ENCODE measurements at regions not wholly inside any gene's neighbourhood (a gene's known extent, or its start where the extent isn't known, plus 50 kb on each side); places are given as distances from the start of the nearest gene placed in this dataset.
"Not testable (repeated sequence)": the region's sequence is repeated elsewhere in the genome, so short reads cannot be mapped to it uniquely, and the experiment has no call there.

DNA sequence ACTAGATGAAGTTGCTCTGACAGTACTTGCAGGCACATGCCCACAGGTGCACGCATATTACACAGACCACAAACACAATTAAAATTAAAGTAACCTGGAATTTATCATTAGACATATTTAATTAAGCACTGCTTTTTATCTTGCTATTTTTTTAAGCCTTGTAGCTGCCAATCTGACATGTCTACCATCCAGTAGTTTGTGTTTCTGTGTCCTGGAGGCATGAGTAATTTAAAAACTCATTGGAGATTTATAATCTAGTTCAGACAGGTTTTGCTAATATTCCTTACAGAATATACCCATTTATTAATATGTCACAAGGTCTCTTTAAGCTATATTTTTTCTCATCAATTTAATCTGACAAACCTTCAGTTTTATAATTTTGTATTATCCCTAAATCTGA is 445.0 kb upstream of the KLF6 start:
- CTCF ChIA-PET = interaction anchor here (0.7 to 1.5 kb wide), 2 partner anchors 15 to 83 kb away, joined by 3 to 4 read pairs; no protein-coding TSS in a partner anchor
- H3K9me3 Mint-ChIP-seq (ENCODE audit: low read depth) = peaks cover 3% of the 10 kb centered on the region
- H3K36me3 Mint-ChIP-seq = peaks cover 7% of the 10 kb centered on the region
- no peak for ATAC-seq
- H3K27me3 Mint-ChIP-seq = no peaks in the 10 kb centered on the region
- no peak overlapping the region for H3K27ac Mint-ChIP-seq
- DNase-seq = no peak
- H3K4me3 Mint-ChIP-seq = no peak overlapping the region
- peaks cover 9% of the 10 kb centered on the region for H3K4me1 Mint-ChIP-seq

GRCh38 chr10:4229106-4229505 is 444.1 kb upstream of the KLF6 start:
- Mint-ChIP-seq H3K36me3 (peaks cover 3% of the 10 kb centered on the region), H3K4me1 (peaks cover 4% of the 10 kb centered on the region), H3K27me3 (no peaks in the 10 kb centered on the region), H3K9me3 (ENCODE audit: low read depth) (no peaks in the 10 kb centered on the region), H3K4me3 (no peak overlapping the region), H3K27ac (no peak overlapping the region)
- CTCF ChIA-PET = interaction anchor here (0.7 to 1.5 kb wide), 2 partner anchors 14 to 82 kb away, joined by 3 to 4 read pairs; no protein-coding TSS in a partner anchor
- DNase-seq (no peak), ATAC-seq (no peak)

DNA sequence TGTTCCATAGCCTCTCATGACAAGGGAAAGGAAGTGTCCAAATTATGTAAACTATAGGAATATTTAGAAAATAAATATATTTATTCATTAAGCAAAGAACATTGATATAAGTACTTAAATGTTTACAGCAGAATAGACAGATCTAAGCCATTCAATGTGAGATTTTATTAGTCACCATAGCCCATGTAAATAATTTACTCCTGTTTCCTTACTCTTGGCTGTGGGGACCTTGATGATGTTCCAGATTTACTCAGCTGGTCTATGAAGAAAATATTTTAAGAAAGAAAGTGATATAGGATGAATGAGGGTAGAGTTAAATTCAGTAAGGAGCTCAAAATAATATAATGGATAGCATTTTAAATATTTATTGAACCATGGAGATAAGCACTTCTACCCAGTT is 442.6 kb upstream of the KLF6 start:
- ATAC-seq (no peak), DNase-seq (no peak)
- Mint-ChIP-seq H3K27ac (no peak overlapping the region), H3K9me3 (ENCODE audit: low read depth) (no peaks in the 10 kb centered on the region), H3K4me3 (no peak overlapping the region), H3K27me3 (no peaks in the 10 kb centered on the region), H3K4me1 (peaks cover 5% of the 10 kb centered on the region), H3K36me3 (peaks cover 3% of the 10 kb centered on the region)
- CTCF ChIA-PET = no interaction called here

DNA sequence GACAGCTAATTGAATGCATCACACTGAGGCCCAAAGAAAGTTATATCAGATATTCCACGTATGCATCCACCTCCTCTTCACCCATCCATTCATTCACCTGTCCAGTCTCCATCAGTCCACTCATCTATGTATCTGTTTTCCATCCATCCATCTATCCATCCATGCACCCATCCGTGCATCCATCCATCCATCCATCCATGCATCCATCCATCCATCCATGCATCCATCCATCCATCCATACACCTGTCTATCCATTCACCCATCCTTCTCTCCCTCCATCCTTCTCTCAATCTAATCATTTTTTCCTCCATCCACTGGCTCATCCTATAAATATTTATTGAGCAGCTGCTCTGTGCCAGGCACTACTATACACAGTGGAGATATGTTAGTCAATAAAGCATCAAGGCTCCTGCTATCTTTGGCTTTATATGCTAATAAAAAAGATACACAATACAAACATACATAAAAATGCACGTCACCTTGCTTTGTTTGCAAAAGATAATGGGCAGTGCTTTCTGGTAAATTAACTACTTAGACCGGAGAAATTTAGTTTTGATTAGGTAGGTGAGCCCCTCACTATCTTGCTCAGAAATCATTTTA is 442.0 kb upstream of the KLF6 start:
- ATAC-seq (no peak), DNase-seq (no peak)
- no peak overlapping the region for H3K4me3 Mint-ChIP-seq
- no peak overlapping the region for H3K27ac Mint-ChIP-seq
- peaks cover 3% of the 10 kb centered on the region for H3K36me3 Mint-ChIP-seq
- peaks cover 2% of the 10 kb centered on the region for H3K4me1 Mint-ChIP-seq
- H3K9me3 Mint-ChIP-seq (ENCODE audit: low read depth) = no peaks in the 10 kb centered on the region
- CTCF ChIA-PET = no interaction called here
- H3K27me3 Mint-ChIP-seq = no peaks in the 10 kb centered on the region

DNA sequence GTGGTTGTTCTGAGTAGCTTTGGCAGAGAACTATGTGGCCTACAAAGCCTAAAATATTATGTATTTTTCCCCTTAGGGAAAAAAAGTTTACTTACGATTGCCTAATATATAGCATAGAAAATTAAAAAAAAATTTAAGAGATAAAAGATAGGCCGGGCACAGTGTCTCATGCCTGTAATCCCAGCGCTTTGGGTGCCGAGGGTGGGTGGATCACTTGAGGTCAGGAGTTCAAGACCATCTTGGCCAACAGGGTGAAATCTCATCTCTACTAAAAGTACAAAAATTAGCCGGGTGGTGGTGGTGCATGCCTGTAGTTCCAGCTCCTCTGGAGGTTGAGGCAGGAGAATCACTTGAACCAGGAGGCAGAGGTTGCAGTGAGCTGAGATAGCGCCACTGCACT is 439.2 kb upstream of the KLF6 start:
- Mint-ChIP-seq H3K4me3 (no peak overlapping the region), H3K27ac (no peak overlapping the region), H3K36me3 (peaks cover 1% of the 10 kb centered on the region), H3K9me3 (ENCODE audit: low read depth) (no peaks in the 10 kb centered on the region), H3K4me1 (peaks cover 2% of the 10 kb centered on the region), H3K27me3 (no peaks in the 10 kb centered on the region)
- ATAC-seq = no peak
- CTCF ChIA-PET = no interaction called here
- no peak for DNase-seq

DNA sequence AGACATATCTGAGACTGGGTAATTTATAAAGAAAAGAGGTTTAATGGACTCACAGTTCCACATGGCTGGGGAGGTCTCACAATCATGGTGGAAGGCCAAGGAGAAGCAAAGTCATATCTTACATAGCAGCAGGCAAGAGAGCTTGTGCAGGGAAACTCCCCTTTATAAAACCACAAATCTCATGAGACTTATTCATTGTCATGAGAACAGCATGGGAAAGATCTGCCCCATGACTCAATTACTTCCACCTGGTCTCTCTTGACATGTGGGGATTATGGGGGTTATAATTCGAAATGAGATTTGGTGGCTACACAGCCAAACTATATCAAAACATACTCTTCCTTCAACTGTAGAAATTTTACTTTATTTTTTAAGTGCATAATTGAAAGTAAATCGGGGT is 436.3 kb upstream of the KLF6 start:
- H3K4me1 Mint-ChIP-seq; H3K9me3 Mint-ChIP-seq (ENCODE audit: low read depth); H3K27me3 Mint-ChIP-seq; DNase-seq; H3K4me3 Mint-ChIP-seq; ATAC-seq; H3K27ac Mint-ChIP-seq; CTCF ChIA-PET; H3K36me3 Mint-ChIP-seq: not testable (repeated sequence)

- Mint-ChIP-seq H3K27me3 (peaks cover 7% of the 10 kb centered on the region), H3K9me3 (ENCODE audit: low read depth) (no peaks in the 10 kb centered on the region)
Observed at GRCh38 chr10:4219901-4220300, 434.9 kb upstream of the KLF6 start.

GRCh38 chr10:4217653-4218052 is 432.6 kb upstream of the KLF6 start:
- H3K9me3 Mint-ChIP-seq (ENCODE audit: low read depth) = no peaks in the 10 kb centered on the region
- no peak overlapping the region for H3K27ac Mint-ChIP-seq
- no peaks in the 10 kb centered on the region for H3K36me3 Mint-ChIP-seq
- ATAC-seq (no peak), DNase-seq (no peak)
- CTCF ChIA-PET = no interaction called here
- peaks cover 11% of the 10 kb centered on the region for H3K27me3 Mint-ChIP-seq
- H3K4me1 Mint-ChIP-seq = no peaks in the 10 kb centered on the region
- no peak overlapping the region for H3K4me3 Mint-ChIP-seq

More at GRCh38 chr10:4219901-4220300, 434.9 kb upstream of the KLF6 start:
- Mint-ChIP-seq H3K4me1 (peaks cover 2% of the 10 kb centered on the region), H3K36me3 (no peaks in the 10 kb centered on the region), H3K4me3 (no peak overlapping the region), H3K27ac (no peak overlapping the region)
- DNase-seq (no peak), ATAC-seq (no peak)
- CTCF ChIA-PET = no interaction called here

- no peak for ATAC-seq
Observed at GRCh38 chr10:4217187-4217586, 432.2 kb upstream of the KLF6 start.

GRCh38 chr10:4216726-4217125 is 431.7 kb upstream of the KLF6 start:
- no peak overlapping the region for H3K27ac Mint-ChIP-seq
- H3K27me3 Mint-ChIP-seq = peaks cover 11% of the 10 kb centered on the region
- H3K9me3 Mint-ChIP-seq (ENCODE audit: low read depth) = no peaks in the 10 kb centered on the region
- H3K36me3 Mint-ChIP-seq = no peaks in the 10 kb centered on the region
- H3K4me3 Mint-ChIP-seq = no peak overlapping the region
- DNase-seq (no peak), ATAC-seq (no peak)
- no peaks in the 10 kb centered on the region for H3K4me1 Mint-ChIP-seq
- CTCF ChIA-PET = no interaction called here

More at GRCh38 chr10:4217187-4217586, 432.2 kb upstream of the KLF6 start:
- H3K27me3 Mint-ChIP-seq = peaks cover 11% of the 10 kb centered on the region
- no peaks in the 10 kb centered on the region for H3K9me3 Mint-ChIP-seq (ENCODE audit: low read depth)
- no peak for DNase-seq
- no peak overlapping the region for H3K27ac Mint-ChIP-seq
- H3K4me3 Mint-ChIP-seq = no peak overlapping the region
- H3K36me3 Mint-ChIP-seq = no peaks in the 10 kb centered on the region
- CTCF ChIA-PET = no interaction called here
- H3K4me1 Mint-ChIP-seq = no peaks in the 10 kb centered on the region

GRCh38 chr10:4215963-4216575 is 431.1 kb upstream of the KLF6 start:
- H3K4me3 Mint-ChIP-seq = no peak overlapping the region
- peaks cover 11% of the 10 kb centered on the region for H3K27me3 Mint-ChIP-seq
- no peak overlapping the region for H3K27ac Mint-ChIP-seq
- no peak for ATAC-seq
- no peaks in the 10 kb centered on the region for H3K4me1 Mint-ChIP-seq
- CTCF ChIA-PET = no interaction called here
- no peaks in the 10 kb centered on the region for H3K36me3 Mint-ChIP-seq
- DNase-seq = no peak
- H3K9me3 Mint-ChIP-seq (ENCODE audit: low read depth) = no peaks in the 10 kb centered on the region

DNA sequence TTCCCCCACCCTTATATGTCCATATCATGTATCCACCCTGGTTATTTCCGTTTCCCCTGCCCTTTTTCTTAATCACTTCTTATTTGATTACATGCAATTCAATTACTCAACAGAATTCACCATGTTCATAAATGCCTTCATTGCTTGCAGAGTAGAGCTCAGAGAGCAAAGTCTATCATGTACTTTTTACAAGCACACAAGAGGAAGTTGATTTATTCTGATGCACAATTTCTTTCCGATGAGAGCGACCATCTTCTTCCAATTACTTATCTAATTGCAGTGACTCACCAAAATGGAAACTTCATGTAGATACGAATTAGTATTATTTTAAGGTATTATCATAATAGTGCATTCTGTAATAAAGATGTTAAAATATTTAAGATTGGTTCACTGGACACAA is 430.5 kb upstream of the KLF6 start:
- Mint-ChIP-seq H3K4me1 (no peaks in the 10 kb centered on the region), H3K36me3 (no peaks in the 10 kb centered on the region), H3K4me3 (no peak overlapping the region), H3K27me3 (peaks cover 11% of the 10 kb centered on the region), H3K27ac (no peak overlapping the region), H3K9me3 (ENCODE audit: low read depth) (no peaks in the 10 kb centered on the region)
- DNase-seq (no peak), ATAC-seq (no peak)
- CTCF ChIA-PET = interaction anchor here (1.0 to 1.4 kb wide), 2 partner anchors 10 to 14 kb away, joined by 3 to 4 read pairs; no protein-coding TSS in a partner anchor

DNA sequence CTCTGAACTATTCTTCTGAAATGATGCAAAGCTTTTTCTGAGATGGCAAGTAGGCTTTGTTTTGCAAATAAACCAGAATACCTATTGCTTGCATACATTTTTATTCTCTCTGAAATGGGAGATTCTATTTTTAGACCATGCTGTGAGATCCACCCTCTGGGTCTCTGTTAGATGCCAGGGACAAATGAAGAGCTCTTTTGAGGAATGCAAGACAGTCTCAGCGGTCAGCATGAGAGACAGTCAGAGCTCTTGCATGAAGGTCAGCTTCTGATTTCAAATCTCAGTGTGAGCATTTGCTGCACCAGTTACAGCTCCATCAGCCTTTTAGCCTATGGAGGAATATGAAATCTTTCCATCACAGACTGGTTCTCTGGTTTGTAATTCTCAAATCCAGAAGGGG is 429.9 kb upstream of the KLF6 start:
- ATAC-seq (no peak), DNase-seq (no peak)
- H3K4me3 Mint-ChIP-seq = no peak overlapping the region
- no peak overlapping the region for H3K27ac Mint-ChIP-seq
- no peaks in the 10 kb centered on the region for H3K9me3 Mint-ChIP-seq (ENCODE audit: low read depth)
- peaks cover 1% of the 10 kb centered on the region for H3K36me3 Mint-ChIP-seq
- no peaks in the 10 kb centered on the region for H3K4me1 Mint-ChIP-seq
- peaks cover 11% of the 10 kb centered on the region for H3K27me3 Mint-ChIP-seq
- CTCF ChIA-PET = interaction anchor here (1.0 to 1.4 kb wide), 2 partner anchors 9 to 15 kb away, joined by 3 to 4 read pairs; no protein-coding TSS in a partner anchor

- no peak overlapping the region for H3K27ac Mint-ChIP-seq
- H3K4me3 Mint-ChIP-seq = no peak overlapping the region
- peaks cover 1% of the 10 kb centered on the region for H3K36me3 Mint-ChIP-seq
- no peaks in the 10 kb centered on the region for H3K4me1 Mint-ChIP-seq
- H3K27me3 Mint-ChIP-seq = peaks cover 11% of the 10 kb centered on the region
- ATAC-seq = no peak
- no peak for DNase-seq
- CTCF ChIA-PET = interaction anchor here (0.6 kb wide), 1 partner anchor 1107 kb away, joined by 3 read pairs; no protein-coding TSS in a partner anchor
- H3K9me3 Mint-ChIP-seq (ENCODE audit: low read depth) = no peaks in the 10 kb centered on the region
Observed at GRCh38 chr10:4213441-4213840, 428.4 kb upstream of the KLF6 start.
